MM.1S (cell line): ENCODE measurements at regions not wholly inside any gene's neighbourhood (a gene's known extent, or its start where the extent isn't known, plus 50 kb on each side); places are given as distances from the start of the nearest gene placed in this dataset.

Experiments used
- EZH2phosphoT487 ChIP-seq: fragments of 300-600 bp; sonication (generic); IDR thresholded peaks from 2 replicates; pipeline ENCODE4 v1.6.1; 2018; ENCODE audit warnings: antibody characterized with exemption, low read length
- TF ChIP-seq, protein P1 (sequence below): fragments of 300-600 bp; sonication (generic); IDR thresholded peaks from 2 replicates; pipeline ENCODE4 v1.5.1; 2016; ENCODE audit warnings: antibody characterized with exemption, low read length, mixed read lengths

DNA sequence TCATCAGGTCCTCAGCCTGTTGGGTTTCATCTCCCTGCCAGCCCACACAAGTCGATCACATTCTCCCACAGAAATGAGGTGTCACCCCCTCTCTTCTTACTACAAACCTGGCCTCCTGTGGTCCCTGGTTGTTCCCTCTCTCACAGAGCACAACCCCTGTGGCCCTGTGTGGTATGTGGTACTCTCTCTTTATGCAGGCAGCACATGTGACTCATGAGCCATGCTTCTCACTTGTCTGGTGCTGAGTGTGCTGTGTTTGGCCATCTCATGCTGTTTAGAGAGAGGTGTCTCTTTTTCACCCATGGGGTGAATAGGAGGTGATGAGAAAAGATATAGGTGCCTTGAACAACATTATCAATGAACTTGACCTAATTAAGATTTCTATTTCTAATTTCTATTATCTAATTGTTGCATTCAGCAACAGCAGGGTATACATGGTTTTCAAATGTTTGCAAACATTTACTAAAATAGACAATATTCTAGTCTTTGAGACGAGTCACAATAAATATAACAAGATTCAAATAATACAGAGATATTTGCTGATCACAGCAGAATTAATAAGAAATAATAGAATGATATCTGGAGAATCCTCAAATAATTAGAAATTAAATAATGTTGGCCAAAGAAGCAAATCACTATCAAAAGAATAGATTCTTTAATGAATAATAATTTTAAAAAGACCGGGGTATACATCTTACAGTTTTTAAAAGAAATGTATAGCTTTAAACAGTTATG is 633.8 kb upstream of the IGFBP3 start:
- TF ChIP-seq, protein P1, sequence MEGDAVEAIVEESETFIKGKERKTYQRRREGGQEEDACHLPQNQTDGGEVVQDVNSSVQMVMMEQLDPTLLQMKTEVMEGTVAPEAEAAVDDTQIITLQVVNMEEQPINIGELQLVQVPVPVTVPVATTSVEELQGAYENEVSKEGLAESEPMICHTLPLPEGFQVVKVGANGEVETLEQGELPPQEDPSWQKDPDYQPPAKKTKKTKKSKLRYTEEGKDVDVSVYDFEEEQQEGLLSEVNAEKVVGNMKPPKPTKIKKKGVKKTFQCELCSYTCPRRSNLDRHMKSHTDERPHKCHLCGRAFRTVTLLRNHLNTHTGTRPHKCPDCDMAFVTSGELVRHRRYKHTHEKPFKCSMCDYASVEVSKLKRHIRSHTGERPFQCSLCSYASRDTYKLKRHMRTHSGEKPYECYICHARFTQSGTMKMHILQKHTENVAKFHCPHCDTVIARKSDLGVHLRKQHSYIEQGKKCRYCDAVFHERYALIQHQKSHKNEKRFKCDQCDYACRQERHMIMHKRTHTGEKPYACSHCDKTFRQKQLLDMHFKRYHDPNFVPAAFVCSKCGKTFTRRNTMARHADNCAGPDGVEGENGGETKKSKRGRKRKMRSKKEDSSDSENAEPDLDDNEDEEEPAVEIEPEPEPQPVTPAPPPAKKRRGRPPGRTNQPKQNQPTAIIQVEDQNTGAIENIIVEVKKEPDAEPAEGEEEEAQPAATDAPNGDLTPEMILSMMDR, result no peak
- no peak for TF ChIP-seq EZH2phosphoT487
